ENCODE measurements at regions not wholly inside any gene's neighbourhood (a gene's known extent, or its start where the extent isn't known, plus 50 kb on each side); places are given as distances from the start of the nearest gene placed in this dataset.

GRCh38 chr2:228624733-228625132 lies 443.2 kb upstream of the SPHKAP start:
- TF ChIP-seq CTCF (IDR thresholded peaks at IDR 0.05; ENCODE audit: insufficient read depth, low read length, poor library complexity, severe bottlenecking): no peak
- TF ChIP-seq EZH2phosphoT487 (conservative IDR thresholded peaks at IDR 0.05; ENCODE audit: low read length): no peak
